Mesendoderm (in vitro differentiated cells): ENCODE measurements at regions not wholly inside any gene's neighbourhood (a gene's known extent, or its start where the extent isn't known, plus 50 kb on each side); places are given as distances from the start of the nearest gene placed in this dataset.

Experiments used
- DNase-seq: peaks from one replicate; pipeline ENCODE4 v3.0.0; 2013
- H2AK5ac ChIP-seq: 2 replicates; pipeline ENCODE4 v1.6.1; 2013; ENCODE audit warnings: low read length, inconsistent platforms
- H2BK120ac ChIP-seq: 2 replicates; pipeline ENCODE4 v1.6.1; 2013; ENCODE audit warnings: low read depth, mild to moderate bottlenecking, low read length, moderate library complexity, mixed read lengths
- H2BK15ac ChIP-seq: replicated peaks from 2 replicates; pipeline ENCODE4 v1.6.1; 2013; ENCODE audit warnings: low read depth, mild to moderate bottlenecking, moderate library complexity
- H2BK5ac ChIP-seq: 2 replicates; pipeline ENCODE4 v1.6.1; 2013; ENCODE audit warnings: low read length, inconsistent platforms
- H3K18ac ChIP-seq: 2 replicates; pipeline ENCODE4 v1.6.1; 2013; ENCODE audit warnings: mild to moderate bottlenecking, low read length, mixed read lengths
- H3K23ac ChIP-seq: one replicate; pipeline ENCODE4 v1.6.1; 2013; ENCODE audit warnings: low read length
- H3K27ac ChIP-seq: 2 replicates; pipeline ENCODE4 v1.5.1; 2013; ENCODE audit warnings: low read depth, mild to moderate bottlenecking, inconsistent platforms, low read length, moderate library complexity
- H3K27me3 ChIP-seq: 2 replicates; pipeline ENCODE4 v1.6.1; 2013; ENCODE audit warnings: low read length, control low read depth, mild to moderate bottlenecking, inconsistent platforms; ENCODE audit not compliant: insufficient read depth, poor library complexity
- H3K36me3 ChIP-seq: 2 replicates; pipeline ENCODE4 v1.6.1; 2013; ENCODE audit warnings: low read length, inconsistent platforms; ENCODE audit not compliant: control insufficient read depth, insufficient read depth
- H3K4ac ChIP-seq: one replicate; pipeline ENCODE4 v1.6.1; 2013; ENCODE audit warnings: low read depth, mild to moderate bottlenecking, low read length, moderate library complexity
- H3K4me1 ChIP-seq: 2 replicates; pipeline ENCODE4 v1.6.1; 2013; ENCODE audit warnings: low read depth, low read length, inconsistent platforms; ENCODE audit not compliant: control insufficient read depth
- H3K4me2 ChIP-seq: 2 replicates; pipeline ENCODE4 v1.6.1; 2013; ENCODE audit warnings: low read length
- H3K4me3 ChIP-seq: 2 replicates; pipeline ENCODE4 v1.5.1; 2013; ENCODE audit warnings: mild to moderate bottlenecking, low read length
- H3K56ac ChIP-seq: one replicate; pipeline ENCODE4 v1.6.1; 2013; ENCODE audit warnings: low read length
- H3K79me1 ChIP-seq: 2 replicates; pipeline ENCODE4 v1.6.1; 2013; ENCODE audit warnings: low read length, inconsistent platforms
- H3K79me2 ChIP-seq: 2 replicates; pipeline ENCODE4 v1.6.1; 2013; ENCODE audit warnings: mild to moderate bottlenecking, low read length; ENCODE audit not compliant: control insufficient read depth, insufficient read depth
- H3K9ac ChIP-seq: 2 replicates; pipeline ENCODE4 v1.6.1; 2013; ENCODE audit warnings: low read length, inconsistent platforms
- H4K5ac ChIP-seq: one replicate; pipeline ENCODE4 v1.6.1; 2013; ENCODE audit warnings: low read length
- H4K8ac ChIP-seq: one replicate; pipeline ENCODE4 v1.6.1; 2013; ENCODE audit warnings: low read depth, mild to moderate bottlenecking, control low read depth, low read length, moderate library complexity
- WGBS: extraction: QIAGEN DNeasy Blood & Tissue Kit; methylation state at CpG from one replicate; pipeline ENCODE4 v1.1.7; 2013; ENCODE audit warnings: low lambda C conversion rate, missing lambda C conversion rate; ENCODE audit not compliant: insufficient coverage; ENCODE audit errors: extremely low coverage; 5-methylcytosine and 5-hydroxymethylcytosine counted together

GRCh38 chr1:88311907-88312306, 372.2 kb upstream of the PKN2 start:
- Histone ChIP-seq H3K27ac (no peak overlapping the region), H2BK15ac (no peak overlapping the region), H3K27me3 (no peaks in the 10 kb centered on the region), H3K79me1 (no peaks in the 10 kb centered on the region), H3K4me2 (no peak overlapping the region), H3K9ac (no peak overlapping the region), H2BK5ac (no peak overlapping the region), H3K36me3 (no peaks in the 10 kb centered on the region), H3K4me3 (no peak overlapping the region), H4K5ac (no peak overlapping the region), H4K8ac (no peak overlapping the region), H2BK120ac (no peak overlapping the region), H3K18ac (no peak overlapping the region), H3K4ac (no peak overlapping the region), H3K56ac (no peak overlapping the region), H3K23ac (no peak overlapping the region), H3K4me1 (no peaks in the 10 kb centered on the region), H2AK5ac (no peak overlapping the region), H3K79me2 (no peaks in the 10 kb centered on the region)
- DNase-seq, result no peak
- WGBS, result no CpG with 5 or more reads among the region's 2 CpGs

GRCh38 chr1:88317396-88317795, 366.7 kb upstream of the PKN2 start:
- DNase-seq, result no peak
- Histone ChIP-seq H3K4me2 (no peak overlapping the region), H2AK5ac (no peak overlapping the region), H3K79me2 (no peaks in the 10 kb centered on the region), H3K4me1 (no peaks in the 10 kb centered on the region), H2BK5ac (no peak overlapping the region), H3K23ac (no peak overlapping the region), H3K9ac (no peak overlapping the region), H3K79me1 (no peaks in the 10 kb centered on the region), H4K8ac (no peak overlapping the region), H3K36me3 (no peaks in the 10 kb centered on the region), H2BK15ac (no peak overlapping the region), H3K27ac (no peak overlapping the region), H3K18ac (no peak overlapping the region), H3K4me3 (no peak overlapping the region), H3K56ac (no peak overlapping the region), H4K5ac (no peak overlapping the region), H3K27me3 (no peaks in the 10 kb centered on the region), H3K4ac (no peak overlapping the region), H2BK120ac (no peak overlapping the region)
- no CpG with 5 or more reads among the region's 1 CpG for WGBS

GRCh38 chr1:88318740-88319139, 365.3 kb upstream of the PKN2 start:
- no peaks in the 10 kb centered on the region for H3K79me1 ChIP-seq
- H3K27ac ChIP-seq, result no peak overlapping the region
- H4K8ac ChIP-seq, result no peak overlapping the region
- no peak overlapping the region for H4K5ac ChIP-seq
- H2BK15ac ChIP-seq, result no peak overlapping the region
- no peak overlapping the region for H3K4ac ChIP-seq
- H2AK5ac ChIP-seq, result no peak overlapping the region
- no peaks in the 10 kb centered on the region for H3K4me1 ChIP-seq
- no peak for DNase-seq
- no peaks in the 10 kb centered on the region for H3K36me3 ChIP-seq
- no peak overlapping the region for H3K9ac ChIP-seq
- H3K4me3 ChIP-seq, result no peak overlapping the region
- no peak overlapping the region for H2BK120ac ChIP-seq
- no peak overlapping the region for H3K56ac ChIP-seq
- no peak overlapping the region for H2BK5ac ChIP-seq
- H3K23ac ChIP-seq, result no peak overlapping the region
- H3K79me2 ChIP-seq, result no peaks in the 10 kb centered on the region
- no peak overlapping the region for H3K4me2 ChIP-seq
- no peak overlapping the region for H3K18ac ChIP-seq
- no peaks in the 10 kb centered on the region for H3K27me3 ChIP-seq
- no CpG with 5 or more reads among the region's 7 CpGs for WGBS

- H3K18ac ChIP-seq, result no peak overlapping the region
- H2BK5ac ChIP-seq, result no peak overlapping the region
- H4K8ac ChIP-seq, result no peak overlapping the region
- no peak overlapping the region for H2AK5ac ChIP-seq
- no peak overlapping the region for H3K4ac ChIP-seq
- H3K4me3 ChIP-seq, result no peak overlapping the region
- H2BK120ac ChIP-seq, result no peak overlapping the region
- no CpG with 5 or more reads among the region's 3 CpGs for WGBS
- H3K56ac ChIP-seq, result no peak overlapping the region
- no peak overlapping the region for H2BK15ac ChIP-seq
- no peaks in the 10 kb centered on the region for H3K27me3 ChIP-seq
- H3K9ac ChIP-seq, result no peak overlapping the region
- no peak overlapping the region for H3K23ac ChIP-seq
- H3K36me3 ChIP-seq, result no peaks in the 10 kb centered on the region
- H3K27ac ChIP-seq, result no peak overlapping the region
- H3K4me1 ChIP-seq, result no peaks in the 10 kb centered on the region
- H4K5ac ChIP-seq, result no peak overlapping the region
- H3K79me1 ChIP-seq, result no peaks in the 10 kb centered on the region
- H3K79me2 ChIP-seq, result no peaks in the 10 kb centered on the region
- no peak overlapping the region for H3K4me2 ChIP-seq
- DNase-seq, result no peak
These were observed 363.8 kb upstream of the PKN2 start for GRCh38 chr1:88320291-88320690.

GRCh38 chr1:88321706-88322105, 362.4 kb upstream of the PKN2 start:
- no peak overlapping the region for H3K4me3 ChIP-seq
- no peaks in the 10 kb centered on the region for H3K4me1 ChIP-seq
- no peaks in the 10 kb centered on the region for H3K79me1 ChIP-seq
- H3K23ac ChIP-seq, result no peak overlapping the region
- no peak overlapping the region for H2BK120ac ChIP-seq
- no peak overlapping the region for H3K56ac ChIP-seq
- no peaks in the 10 kb centered on the region for H3K79me2 ChIP-seq
- no peaks in the 10 kb centered on the region for H3K36me3 ChIP-seq
- H3K4me2 ChIP-seq, result no peak overlapping the region
- no peak overlapping the region for H3K4ac ChIP-seq
- no peak overlapping the region for H4K5ac ChIP-seq
- DNase-seq, result no peak
- H3K18ac ChIP-seq, result no peak overlapping the region
- H3K27me3 ChIP-seq, result no peaks in the 10 kb centered on the region
- no peak overlapping the region for H2BK5ac ChIP-seq
- no peak overlapping the region for H2AK5ac ChIP-seq
- WGBS, result no CpG with 5 or more reads among the region's 2 CpGs
- no peak overlapping the region for H3K27ac ChIP-seq
- no peak overlapping the region for H2BK15ac ChIP-seq
- no peak overlapping the region for H3K9ac ChIP-seq
- no peak overlapping the region for H4K8ac ChIP-seq

- Histone ChIP-seq H3K27me3 (no peaks in the 10 kb centered on the region), H3K4me3 (no peak overlapping the region), H3K27ac (no peak overlapping the region), H4K5ac (no peak overlapping the region), H3K9ac (no peak overlapping the region), H3K4ac (no peak overlapping the region), H3K23ac (no peak overlapping the region), H2BK120ac (no peak overlapping the region), H2BK15ac (no peak overlapping the region), H3K36me3 (no peaks in the 10 kb centered on the region), H3K4me1 (no peaks in the 10 kb centered on the region), H3K4me2 (no peak overlapping the region), H3K18ac (no peak overlapping the region), H4K8ac (no peak overlapping the region), H3K79me1 (no peaks in the 10 kb centered on the region), H3K79me2 (no peaks in the 10 kb centered on the region), H2AK5ac (no peak overlapping the region), H3K56ac (no peak overlapping the region), H2BK5ac (no peak overlapping the region)
- no CpG with 5 or more reads among the region's 3 CpGs for WGBS
- DNase-seq, result no peak
These were observed 359.2 kb upstream of the PKN2 start for GRCh38 chr1:88324899-88325298.
